ENCODE measurements at regions not wholly inside any gene's neighbourhood (a gene's known extent, or its start where the extent isn't known, plus 50 kb on each side); places are given as distances from the start of the nearest gene placed in this dataset.

DNA sequence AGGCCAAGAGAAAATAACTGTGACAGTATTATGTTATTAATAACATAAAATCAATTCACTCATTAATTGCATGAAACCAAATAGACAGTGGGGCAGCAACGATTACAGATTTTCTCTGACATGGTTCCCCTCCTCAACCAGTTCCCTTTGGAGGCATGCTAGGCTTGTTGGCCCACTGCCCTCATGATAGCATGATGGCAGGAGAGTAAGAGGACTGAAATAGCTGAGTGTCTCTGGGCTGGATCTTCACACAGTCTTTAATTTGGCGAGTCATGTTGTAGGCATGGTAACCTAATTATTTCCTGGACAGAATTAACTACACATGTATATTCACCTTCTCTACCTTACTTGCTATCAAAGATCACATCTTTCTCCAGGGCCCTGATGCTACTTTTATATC lies 266.2 kb upstream of the PELI2 start:
- TF ChIP-seq, protein P1, sequence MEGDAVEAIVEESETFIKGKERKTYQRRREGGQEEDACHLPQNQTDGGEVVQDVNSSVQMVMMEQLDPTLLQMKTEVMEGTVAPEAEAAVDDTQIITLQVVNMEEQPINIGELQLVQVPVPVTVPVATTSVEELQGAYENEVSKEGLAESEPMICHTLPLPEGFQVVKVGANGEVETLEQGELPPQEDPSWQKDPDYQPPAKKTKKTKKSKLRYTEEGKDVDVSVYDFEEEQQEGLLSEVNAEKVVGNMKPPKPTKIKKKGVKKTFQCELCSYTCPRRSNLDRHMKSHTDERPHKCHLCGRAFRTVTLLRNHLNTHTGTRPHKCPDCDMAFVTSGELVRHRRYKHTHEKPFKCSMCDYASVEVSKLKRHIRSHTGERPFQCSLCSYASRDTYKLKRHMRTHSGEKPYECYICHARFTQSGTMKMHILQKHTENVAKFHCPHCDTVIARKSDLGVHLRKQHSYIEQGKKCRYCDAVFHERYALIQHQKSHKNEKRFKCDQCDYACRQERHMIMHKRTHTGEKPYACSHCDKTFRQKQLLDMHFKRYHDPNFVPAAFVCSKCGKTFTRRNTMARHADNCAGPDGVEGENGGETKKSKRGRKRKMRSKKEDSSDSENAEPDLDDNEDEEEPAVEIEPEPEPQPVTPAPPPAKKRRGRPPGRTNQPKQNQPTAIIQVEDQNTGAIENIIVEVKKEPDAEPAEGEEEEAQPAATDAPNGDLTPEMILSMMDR (IDR thresholded peaks at IDR 0.05) = no peak
- TF ChIP-seq POLR2A (IDR thresholded peaks at IDR 0.05) = no peak
